MCF 10A (cell line): ENCODE measurements at regions not wholly inside any gene's neighbourhood (a gene's known extent, or its start where the extent isn't known, plus 50 kb on each side); places are given as distances from the start of the nearest gene placed in this dataset.

Experiments used
- BruUV-seq: library from RNA; stranded (reverse); fragments of 400-500 nt; replicated peaks from 2 replicates; lab custom pipeline; 2021; lab: Mats Ljungman, UMichigan
- CTCF ChIA-PET: fragments of 300-600 bp; sonication (Branson Sonifier 250); formaldehyde crosslinking; extraction: SDS; loops from one replicate; lab custom pipeline; 2021; ENCODE audit warnings: antibody characterized with exemption, inconsistent platforms; lab: Yijun Ruan, JAX
- POLR2A ChIA-PET: fragments of 300-600, 350-650 bp; sonication (Branson Sonifier 250); formaldehyde crosslinking; extraction: SDS; loops from one replicate; lab custom pipeline; 2020; ENCODE audit warnings: antibody characterized with exemption, inconsistent platforms; lab: Yijun Ruan, JAX
- DNase-seq: peaks from one replicate; pipeline ENCODE4 v3.0.0-alpha.2; 2018; ENCODE audit not compliant: unreplicated experiment
- H3K27ac Mint-ChIP-seq: one replicate; pipeline ENCODE4 v1.8.0; 2022; ENCODE audit warnings: mild to moderate bottlenecking, low read depth, mixed read lengths; ENCODE audit not compliant: unreplicated experiment
- H3K27me3 Mint-ChIP-seq: one replicate; pipeline ENCODE4 v1.8.0; 2022; ENCODE audit warnings: mixed read lengths; ENCODE audit not compliant: insufficient read depth, unreplicated experiment
- H3K36me3 Mint-ChIP-seq: one replicate; pipeline ENCODE4 v1.8.0; 2022; ENCODE audit warnings: mild to moderate bottlenecking, moderate library complexity, mixed read lengths; ENCODE audit not compliant: insufficient read depth, unreplicated experiment
- H3K4me1 Mint-ChIP-seq: one replicate; pipeline ENCODE4 v1.8.0; 2022; ENCODE audit warnings: mixed read lengths; ENCODE audit not compliant: insufficient read depth, unreplicated experiment
- H3K4me3 Mint-ChIP-seq: one replicate; pipeline ENCODE4 v1.8.0; 2022; ENCODE audit warnings: mild to moderate bottlenecking, moderate library complexity, mixed read lengths; ENCODE audit not compliant: unreplicated experiment
- H3K9me3 Mint-ChIP-seq: one replicate; pipeline ENCODE4 v1.8.0; 2022; ENCODE audit warnings: mixed read lengths; ENCODE audit not compliant: unreplicated experiment
- CTCF ChIP-seq: fragments of 200-600 bp; IDR thresholded peaks from one replicate; pipeline ENCODE4 v1.8.0; 2022; ENCODE audit warnings: antibody characterized with exemption, mild to moderate bottlenecking; ENCODE audit not compliant: unreplicated experiment
- intact Hi-C: fragments of 100-400 bp; cut with micrococcal nuclease; formaldehyde crosslinking; loops from 2 replicates; pipeline ENCODE4 v1.14.1; 2022

DNA sequence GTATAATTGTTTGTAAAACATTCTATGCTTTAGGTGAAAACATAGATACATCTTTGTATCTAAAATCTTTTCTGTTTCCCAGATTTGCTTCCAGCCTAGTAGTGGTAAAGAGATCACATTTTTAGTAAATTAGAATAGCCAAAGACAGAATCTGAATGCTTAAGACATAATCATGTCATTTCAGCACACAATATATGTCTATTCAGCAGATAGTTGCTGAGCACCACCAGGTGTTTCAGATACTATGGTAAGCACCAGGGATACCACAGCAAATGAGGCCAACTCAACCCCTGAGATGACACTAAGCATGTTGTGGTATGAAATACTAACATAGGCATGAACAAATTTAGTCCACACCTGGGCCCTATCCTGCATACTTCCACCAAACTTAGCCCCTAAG lies 195.2 kb upstream of the SOX14 start:
- no peaks in the 10 kb centered on the region for H3K36me3 Mint-ChIP-seq
- ChIA-PET POLR2A (interaction anchor here (1.0 kb wide), 1 partner anchor 9 kb away, joined by 3 read pairs; no protein-coding TSS in a partner anchor), CTCF (no interaction called here)
- H3K4me3 Mint-ChIP-seq = no peak overlapping the region
- no peak for DNase-seq
- H3K27me3 Mint-ChIP-seq = peaks cover 84% of the 10 kb centered on the region
- no peaks in the 10 kb centered on the region for H3K4me1 Mint-ChIP-seq
- no peak for TF ChIP-seq CTCF
- no peaks in the 10 kb centered on the region for H3K9me3 Mint-ChIP-seq
- H3K27ac Mint-ChIP-seq = no peak overlapping the region
- intact Hi-C loops = no loop called here
- no TSS peak for BruUV-seq

DNA sequence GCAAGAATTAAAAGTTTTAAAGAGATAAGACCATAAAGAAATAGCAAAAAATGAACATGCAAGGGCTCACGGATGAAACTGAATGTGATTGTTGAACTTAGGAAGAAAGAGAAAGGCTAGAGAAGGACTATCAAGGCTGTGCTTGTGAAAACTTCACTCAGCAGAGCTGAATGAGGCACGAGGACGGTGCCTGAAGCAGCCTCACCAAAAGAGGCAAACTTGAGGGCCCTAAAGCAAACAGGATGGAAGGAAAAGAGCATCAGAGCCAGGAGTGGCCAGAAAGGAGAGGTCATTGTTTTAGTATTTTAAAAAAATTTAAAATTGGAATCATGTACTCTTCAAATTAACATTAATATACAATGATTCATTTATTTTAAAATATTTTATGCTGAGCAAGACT lies 191.2 kb upstream of the SOX14 start:
- Mint-ChIP-seq H3K4me1 (no peaks in the 10 kb centered on the region), H3K36me3 (no peaks in the 10 kb centered on the region), H3K4me3 (no peak overlapping the region), H3K9me3 (no peaks in the 10 kb centered on the region), H3K27ac (no peak overlapping the region), H3K27me3 (peaks cover 47% of the 10 kb centered on the region)
- no TSS peak for BruUV-seq
- ChIA-PET CTCF (no interaction called here), POLR2A (no interaction called here)
- intact Hi-C loops = no loop called here
- no peak for TF ChIP-seq CTCF
- DNase-seq = no peak

- Mint-ChIP-seq H3K9me3 (no peaks in the 10 kb centered on the region), H3K36me3 (no peaks in the 10 kb centered on the region), H3K4me1 (no peaks in the 10 kb centered on the region), H3K27me3 (peaks cover 30% of the 10 kb centered on the region), H3K27ac (no peak overlapping the region), H3K4me3 (no peak overlapping the region)
- ChIA-PET POLR2A (interaction anchor here (0.7 kb wide), 1 partner anchor 88 kb away, joined by 3 read pairs; no protein-coding TSS in a partner anchor), CTCF (interaction anchor here (0.7 kb wide), 1 partner anchor 12 kb away, joined by 3 read pairs; no protein-coding TSS in a partner anchor)
- no TSS peak for BruUV-seq
- no peak for DNase-seq
- intact Hi-C loops = no loop called here
- no peak for TF ChIP-seq CTCF
Observed at GRCh38 chr3:137582484-137582883, 181.6 kb upstream of the SOX14 start.

DNA sequence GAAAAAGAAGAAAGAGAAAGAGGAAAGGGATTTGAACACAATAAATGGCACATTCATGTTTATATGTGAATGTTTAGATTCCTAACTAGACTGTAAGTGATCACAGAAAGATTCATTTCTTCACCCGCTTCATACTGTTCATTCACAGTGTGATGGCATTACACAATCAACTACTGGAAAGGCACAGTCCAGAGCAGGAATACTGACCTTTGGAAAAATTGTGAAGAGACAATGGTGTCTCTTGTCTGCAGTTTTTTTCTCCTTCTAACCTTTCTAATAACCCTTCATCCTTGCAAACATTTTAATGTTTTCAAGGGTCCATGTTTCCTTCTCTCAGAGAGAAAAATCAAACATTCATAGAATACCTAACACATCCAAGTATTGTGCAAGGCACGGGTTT lies 180.9 kb upstream of the SOX14 start:
- no peak for DNase-seq
- intact Hi-C loops = no loop called here

More for the DNA sequence above, 180.9 kb upstream of the SOX14 start:
- Mint-ChIP-seq H3K27me3 (peaks cover 30% of the 10 kb centered on the region), H3K9me3 (no peaks in the 10 kb centered on the region), H3K4me3 (no peak overlapping the region), H3K4me1 (no peaks in the 10 kb centered on the region), H3K36me3 (no peaks in the 10 kb centered on the region), H3K27ac (no peak overlapping the region)
- BruUV-seq = no TSS peak
- TF ChIP-seq CTCF = no peak
- CTCF ChIA-PET = no interaction called here
- POLR2A ChIA-PET = no interaction called here
